ENCODE measurements at regions not wholly inside any gene's neighbourhood (a gene's known extent, or its start where the extent isn't known, plus 50 kb on each side); places are given as distances from the start of the nearest gene placed in this dataset.

- Histone ChIP-seq H3K4me3 (no peak overlapping the region), H3K27me3 (no peaks in the 10 kb centered on the region), H3K9me3 (peaks cover 0 to 3% (median 0%) of the 10 kb centered on the region in 11 donors), H3K4me1 (peaks cover 0 to 7% (median 0%) of the 10 kb centered on the region in 9 donors), H3K36me3 (no peaks in the 10 kb centered on the region), H3K27ac (no peak overlapping the region)
- 84 to 91% methylated on average over 2 of the region's 2 CpGs for WGBS, 2 donors
- ATAC-seq: peak in 1 of 8 donors; percentile 30
- DNase-seq: no peak
- intact Hi-C loops (cut with DNase I): no loop called here
- TF ChIP-seq CTCF (IDR thresholded peaks at IDR 0.05): no peak
Measured at GRCh38 chr9:86662890-86663468, 284.3 kb downstream of the GAS1 start.

GRCh38 chr9:86660146-86660943 lies 287.0 kb downstream of the GAS1 start:
- no peaks in the 10 kb centered on the region for H3K27me3 ChIP-seq
- no peak for DNase-seq
- H3K27ac ChIP-seq: no peak overlapping the region
- H3K9me3 ChIP-seq: peaks cover 0 to 3% (median 0%) of the 10 kb centered on the region in 11 donors
- ATAC-seq: no peak
- intact Hi-C loops (cut with DNase I): no loop called here
- H3K36me3 ChIP-seq: no peaks in the 10 kb centered on the region
- WGBS, 2 donors: 56 to 67% methylated on average over 7 of the region's 7 CpGs
- H3K4me1 ChIP-seq: peaks cover 0 to 7% (median 0%) of the 10 kb centered on the region in 9 donors
- no peak overlapping the region for H3K4me3 ChIP-seq
- TF ChIP-seq CTCF (IDR thresholded peaks at IDR 0.05): no peak

GRCh38 chr9:86659413-86660046 lies 287.8 kb downstream of the GAS1 start:
- H3K4me3 ChIP-seq: no peak overlapping the region
- H3K9me3 ChIP-seq: peaks cover 0 to 3% (median 0%) of the 10 kb centered on the region in 11 donors
- intact Hi-C loops (cut with DNase I): no loop called here
- peaks cover 0 to 7% (median 0%) of the 10 kb centered on the region in 9 donors for H3K4me1 ChIP-seq
- DNase-seq (no peak), ATAC-seq (no peak)
- no peaks in the 10 kb centered on the region for H3K27me3 ChIP-seq
- WGBS, 2 donors: 54 to 72% methylated on average over 3 of the region's 3 CpGs
- TF ChIP-seq CTCF (IDR thresholded peaks at IDR 0.05): no peak
- no peaks in the 10 kb centered on the region for H3K36me3 ChIP-seq
- H3K27ac ChIP-seq: no peak overlapping the region

GRCh38 chr9:86655147-86655546 lies 292.2 kb downstream of the GAS1 start:
- no peak for ATAC-seq
- intact Hi-C loops (cut with DNase I): no loop called here
- Histone ChIP-seq H3K27ac (no peak overlapping the region), H3K27me3 (no peaks in the 10 kb centered on the region), H3K4me1 (peaks cover 0 to 2% (median 0%) of the 10 kb centered on the region in 9 donors), H3K4me3 (no peak overlapping the region), H3K9me3 (peaks cover 0 to 4% (median 0%) of the 10 kb centered on the region in 11 donors), H3K36me3 (no peaks in the 10 kb centered on the region)
- no peak for TF ChIP-seq CTCF (IDR thresholded peaks at IDR 0.05)
- no peak for DNase-seq

Measured in heart right ventricle (tissue), 16 donors.